Calu3 (cell line): ENCODE measurements at regions not wholly inside any gene's neighbourhood (a gene's known extent, or its start where the extent isn't known, plus 50 kb on each side); places are given as distances from the start of the nearest gene placed in this dataset.

Experiments used
- BruUV-seq: library from RNA; stranded (reverse); fragments of 400-500 nt; replicated peaks from 2 replicates; lab custom pipeline; 2021; lab: Mats Ljungman, UMichigan
- CTCF ChIA-PET: fragments of 300-600 bp; sonication (Branson Sonifier 250); formaldehyde crosslinking; loops from one replicate; lab custom pipeline; 2022; ENCODE audit warnings: antibody characterized with exemption; lab: Charles Lee
- DNase-seq: peaks from one replicate; pipeline ENCODE4 v3.0.0; 2022
- H3K27ac Mint-ChIP-seq: one replicate; pipeline ENCODE4 v1.8.0; 2022; ENCODE audit warnings: mixed read lengths; ENCODE audit not compliant: unreplicated experiment
- H3K27me3 Mint-ChIP-seq: one replicate; pipeline ENCODE4 v1.8.0; 2022; ENCODE audit warnings: mixed read lengths; ENCODE audit not compliant: unreplicated experiment
- H3K36me3 Mint-ChIP-seq: one replicate; pipeline ENCODE4 v1.8.0; 2022; ENCODE audit warnings: mild to moderate bottlenecking, moderate library complexity, mixed read lengths; ENCODE audit not compliant: insufficient read depth, unreplicated experiment
- H3K4me1 Mint-ChIP-seq: one replicate; pipeline ENCODE4 v1.8.0; 2022; ENCODE audit warnings: mild to moderate bottlenecking, low read depth, mixed read lengths; ENCODE audit not compliant: unreplicated experiment
- H3K4me3 Mint-ChIP-seq: one replicate; pipeline ENCODE4 v1.8.0; 2022; ENCODE audit warnings: mild to moderate bottlenecking, low read depth, moderate library complexity, mixed read lengths; ENCODE audit not compliant: unreplicated experiment
- H3K9me3 Mint-ChIP-seq: one replicate; pipeline ENCODE4 v1.8.0; 2022; ENCODE audit warnings: low read depth, mixed read lengths; ENCODE audit not compliant: unreplicated experiment
- CTCF ChIP-seq: fragments of 200-600 bp; IDR thresholded peaks from one replicate; pipeline ENCODE4 v1.8.0; 2022; ENCODE audit warnings: antibody characterized with exemption; ENCODE audit not compliant: unreplicated experiment
- intact Hi-C: fragments of 100-400 bp; cut with micrococcal nuclease; formaldehyde crosslinking; loops from one replicate; pipeline ENCODE4 v1.10.0; 2022; ENCODE audit not compliant: unreplicated experiment

GRCh38 chr14:61877768-61878167 is 115.5 kb downstream of the SNAPC1 start:
- CTCF ChIA-PET, result no interaction called here
- H3K27me3 Mint-ChIP-seq, result peaks cover 31% of the 10 kb centered on the region
- H3K36me3 Mint-ChIP-seq, result no peaks in the 10 kb centered on the region
- no peaks in the 10 kb centered on the region for H3K4me1 Mint-ChIP-seq
- BruUV-seq, result no TSS peak
- no peak overlapping the region for H3K27ac Mint-ChIP-seq
- TF ChIP-seq CTCF, result no peak
- intact Hi-C loops, result no loop called here
- H3K4me3 Mint-ChIP-seq, result no peak overlapping the region
- no peaks in the 10 kb centered on the region for H3K9me3 Mint-ChIP-seq
- DNase-seq, result no peak

DNA sequence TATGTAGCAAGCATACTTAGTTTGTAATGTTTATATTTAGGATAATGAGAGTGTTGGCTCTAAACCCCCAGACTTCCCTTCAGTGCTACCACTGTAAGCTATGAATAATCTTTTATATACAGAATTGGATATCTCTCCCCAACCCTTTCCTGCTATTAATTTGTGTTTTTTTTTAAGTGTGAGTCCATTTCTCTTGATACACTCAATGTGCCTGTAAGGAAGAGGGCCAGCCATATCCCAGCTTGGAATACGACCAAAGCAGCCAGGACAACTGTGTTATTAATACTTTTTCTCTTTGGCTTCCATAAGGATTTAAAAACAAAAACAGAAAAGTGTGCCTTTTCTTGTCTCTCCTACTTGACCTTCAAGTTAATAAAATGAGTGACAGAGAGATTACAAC is 116.7 kb downstream of the SNAPC1 start:
- no peaks in the 10 kb centered on the region for H3K9me3 Mint-ChIP-seq
- intact Hi-C loops, result no loop called here
- no peaks in the 10 kb centered on the region for H3K36me3 Mint-ChIP-seq
- no peaks in the 10 kb centered on the region for H3K4me1 Mint-ChIP-seq
- peaks cover 31% of the 10 kb centered on the region for H3K27me3 Mint-ChIP-seq
- H3K27ac Mint-ChIP-seq, result no peak overlapping the region
- no TSS peak for BruUV-seq
- CTCF ChIA-PET, result no interaction called here
- TF ChIP-seq CTCF, result no peak
- DNase-seq, result no peak
- H3K4me3 Mint-ChIP-seq, result no peak overlapping the region

DNA sequence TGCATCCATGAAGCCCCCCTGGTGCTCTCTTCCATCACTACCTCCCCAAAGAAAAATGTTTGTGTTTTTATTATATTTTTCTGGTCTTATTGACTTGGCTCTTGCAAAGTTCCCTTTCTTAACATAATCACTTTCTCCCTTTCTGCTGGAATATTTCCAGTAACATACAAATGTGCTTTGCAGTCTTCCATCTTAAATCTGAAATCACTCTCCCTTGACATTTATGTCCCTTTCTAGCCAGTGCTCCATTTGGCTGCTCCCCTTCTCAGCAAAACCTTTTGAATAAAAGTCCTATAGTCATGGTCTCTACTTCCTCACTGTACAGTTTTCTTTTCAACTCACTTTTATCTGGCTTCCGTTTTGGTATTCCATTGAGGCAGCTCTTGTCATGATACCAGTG is 118.8 kb downstream of the SNAPC1 start:
- TF ChIP-seq CTCF, result no peak
- BruUV-seq, result no TSS peak
- DNase-seq, result no peak
- CTCF ChIA-PET, result no interaction called here
- Mint-ChIP-seq H3K36me3 (no peaks in the 10 kb centered on the region), H3K27me3 (peaks cover 31% of the 10 kb centered on the region), H3K4me3 (no peak overlapping the region), H3K4me1 (peaks cover 6% of the 10 kb centered on the region), H3K27ac (no peak overlapping the region), H3K9me3 (no peaks in the 10 kb centered on the region)
- intact Hi-C loops, result no loop called here

GRCh38 chr14:61884711-61885110 is 122.5 kb downstream of the SNAPC1 start:
- H3K27me3 Mint-ChIP-seq, result peaks cover 30% of the 10 kb centered on the region
- no peak overlapping the region for H3K4me3 Mint-ChIP-seq
- H3K36me3 Mint-ChIP-seq, result no peaks in the 10 kb centered on the region
- peaks cover 8% of the 10 kb centered on the region for H3K4me1 Mint-ChIP-seq
- no peak overlapping the region for H3K27ac Mint-ChIP-seq
- no peaks in the 10 kb centered on the region for H3K9me3 Mint-ChIP-seq
- no peak for TF ChIP-seq CTCF
- BruUV-seq, result no TSS peak
- CTCF ChIA-PET, result interaction anchor here (0.6 kb wide), 1 partner anchor 1608 kb away, joined by 10 read pairs; no protein-coding TSS in a partner anchor
- intact Hi-C loops, result no loop called here
- DNase-seq, result no peak
